ENCODE measurements at regions not wholly inside any gene's neighbourhood (a gene's known extent, or its start where the extent isn't known, plus 50 kb on each side); places are given as distances from the start of the nearest gene placed in this dataset.
A peak's percentile ranks its signal among the peaks of the same experiment; 100 is the strongest.

DNA sequence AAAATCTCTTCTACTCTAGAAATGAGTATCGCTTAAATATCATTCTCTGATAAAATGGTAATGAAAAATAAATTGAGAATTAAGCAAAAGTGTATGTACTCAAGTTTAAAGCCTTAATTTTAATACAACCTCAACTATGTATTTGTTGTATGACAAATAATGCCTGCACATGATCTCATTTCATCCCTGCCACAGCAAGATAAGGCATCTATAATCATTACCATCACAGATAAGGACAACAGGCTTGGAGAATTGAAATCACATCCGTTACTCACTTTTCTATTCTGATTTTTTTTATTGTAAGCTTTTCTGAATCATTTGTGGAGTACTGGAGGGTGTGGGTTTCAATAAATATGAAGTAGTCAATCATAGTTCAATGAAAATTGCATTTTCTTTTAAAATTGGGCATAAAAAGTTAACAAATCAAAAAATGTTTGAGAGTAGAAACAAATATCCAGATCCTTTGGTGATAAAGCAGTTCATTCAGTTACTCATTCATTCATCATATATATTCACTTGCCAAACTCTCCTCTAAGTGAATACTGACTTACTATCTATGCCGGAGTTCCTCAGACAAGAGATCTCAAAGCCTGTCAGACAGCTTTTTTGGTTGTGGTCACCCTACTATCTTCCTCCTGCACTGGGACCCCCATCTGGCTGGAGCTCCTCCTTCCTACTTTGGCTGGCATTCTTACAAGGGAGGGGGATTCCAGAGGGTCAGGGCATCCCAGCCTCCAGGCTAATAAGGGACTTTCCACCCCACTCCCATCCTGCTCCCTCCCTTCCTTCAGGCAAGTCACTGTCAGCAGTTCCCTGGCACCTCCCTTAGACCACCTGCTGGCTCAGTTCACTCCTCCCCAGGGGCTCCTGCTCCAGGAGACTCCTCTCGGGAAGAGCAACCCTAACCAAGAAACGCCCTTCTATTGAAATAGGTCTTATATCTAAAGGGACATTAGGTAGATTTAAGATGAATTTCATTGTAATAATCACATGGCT lies 118.6 kb downstream of the OGFRL1 start:
- H3K79me2 ChIP-seq (ENCODE audit: low read depth): no peaks in the 10 kb centered on the region
- H3K36me3 ChIP-seq: no peaks in the 10 kb centered on the region
- peaks cover 28% of the 10 kb centered on the region for H3K4me1 ChIP-seq
- Mint-ChIP-seq H3K27me3 (ENCODE audit: insufficient read depth, low read depth) (no peaks in the 10 kb centered on the region), H3K4me3 (no peak overlapping the region), H3K9me3 (no peaks in the 10 kb centered on the region), H3K27ac (peak overlapping the region; percentile 75), H3K36me3 (peaks cover 39% of the 10 kb centered on the region), H3K4me1 (peaks cover 70% of the 10 kb centered on the region)
- no peak overlapping the region for H3K4me3 ChIP-seq
- no peak for TF ChIP-seq EZH2phosphoT487 (IDR thresholded peaks at IDR 0.05)
- no peak for TF ChIP-seq EZH2 (IDR thresholded peaks at IDR 0.05)
- TF ChIP-seq, protein P1, sequence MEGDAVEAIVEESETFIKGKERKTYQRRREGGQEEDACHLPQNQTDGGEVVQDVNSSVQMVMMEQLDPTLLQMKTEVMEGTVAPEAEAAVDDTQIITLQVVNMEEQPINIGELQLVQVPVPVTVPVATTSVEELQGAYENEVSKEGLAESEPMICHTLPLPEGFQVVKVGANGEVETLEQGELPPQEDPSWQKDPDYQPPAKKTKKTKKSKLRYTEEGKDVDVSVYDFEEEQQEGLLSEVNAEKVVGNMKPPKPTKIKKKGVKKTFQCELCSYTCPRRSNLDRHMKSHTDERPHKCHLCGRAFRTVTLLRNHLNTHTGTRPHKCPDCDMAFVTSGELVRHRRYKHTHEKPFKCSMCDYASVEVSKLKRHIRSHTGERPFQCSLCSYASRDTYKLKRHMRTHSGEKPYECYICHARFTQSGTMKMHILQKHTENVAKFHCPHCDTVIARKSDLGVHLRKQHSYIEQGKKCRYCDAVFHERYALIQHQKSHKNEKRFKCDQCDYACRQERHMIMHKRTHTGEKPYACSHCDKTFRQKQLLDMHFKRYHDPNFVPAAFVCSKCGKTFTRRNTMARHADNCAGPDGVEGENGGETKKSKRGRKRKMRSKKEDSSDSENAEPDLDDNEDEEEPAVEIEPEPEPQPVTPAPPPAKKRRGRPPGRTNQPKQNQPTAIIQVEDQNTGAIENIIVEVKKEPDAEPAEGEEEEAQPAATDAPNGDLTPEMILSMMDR (IDR thresholded peaks at IDR 0.05): no peak
- no peaks in the 10 kb centered on the region for H3K9me3 ChIP-seq (ENCODE audit: low read depth)
- H4K20me1 ChIP-seq (ENCODE audit: low read depth): no peaks in the 10 kb centered on the region
- no peak overlapping the region for H3K4me2 ChIP-seq
- no peak overlapping the region for H2AFZ ChIP-seq (replicated peaks)
- H3K9ac ChIP-seq: no peak overlapping the region
- peak; percentile 10 for DNase-seq (ENCODE audit: low spot score)
- H3K27ac ChIP-seq: no peak overlapping the region
- H3F3A ChIP-seq (ENCODE audit: low read depth): no peaks in the 10 kb centered on the region
- H3K27me3 ChIP-seq: no peaks in the 10 kb centered on the region

DNA sequence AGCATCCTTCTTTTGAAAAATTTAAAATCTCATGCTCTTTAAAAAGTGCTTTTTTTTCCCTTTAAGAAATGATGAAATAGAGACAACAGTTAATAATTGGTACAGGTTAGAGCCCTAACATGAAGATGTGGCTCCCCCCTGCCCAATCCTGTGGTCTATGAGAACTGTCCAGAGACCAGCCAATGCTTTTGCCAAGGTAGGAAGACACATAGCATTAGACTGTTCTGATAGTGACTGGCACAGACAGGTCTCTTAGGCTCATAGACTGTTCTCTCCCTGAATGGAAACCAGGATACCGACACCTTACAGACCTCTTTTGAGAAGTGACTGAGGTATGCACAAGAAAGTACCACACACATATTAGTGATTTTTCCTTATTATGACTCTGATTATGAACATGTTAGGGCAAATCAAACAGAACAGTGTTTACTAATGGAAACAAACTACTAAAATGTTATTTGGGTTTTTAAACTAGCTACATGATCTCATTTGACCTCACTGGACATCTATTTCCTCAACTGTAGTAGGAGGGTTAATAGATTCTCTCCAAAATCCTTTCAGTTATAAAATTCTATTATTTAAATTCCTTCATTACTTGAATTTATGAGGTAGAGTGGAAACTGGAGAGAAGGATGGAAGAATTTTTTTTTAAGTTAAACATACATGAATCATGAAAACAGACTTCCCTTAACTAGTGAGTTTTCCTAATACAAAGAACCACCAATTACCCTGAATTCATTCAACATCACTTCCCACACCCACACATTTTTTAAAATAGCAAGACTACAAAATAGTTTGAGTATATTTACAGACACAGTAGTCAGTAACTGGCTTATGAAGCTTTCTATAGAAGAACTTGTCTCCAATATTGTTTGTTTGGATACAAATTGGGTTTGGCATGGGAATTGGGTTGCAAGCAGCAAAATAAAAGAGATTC lies 120.4 kb downstream of the OGFRL1 start:
- H3K27me3 ChIP-seq: no peaks in the 10 kb centered on the region
- no peak overlapping the region for H3K9ac ChIP-seq
- H2AFZ ChIP-seq (replicated peaks): no peak overlapping the region
- Mint-ChIP-seq H3K27ac (peak overlapping the region; percentile 50), H3K4me3 (no peak overlapping the region), H3K27me3 (ENCODE audit: insufficient read depth, low read depth) (no peaks in the 10 kb centered on the region), H3K9me3 (no peaks in the 10 kb centered on the region), H3K4me1 (peaks cover 69% of the 10 kb centered on the region), H3K36me3 (peaks cover 49% of the 10 kb centered on the region)
- no peak overlapping the region for H3K4me3 ChIP-seq
- TF ChIP-seq, protein P1 (IDR thresholded peaks at IDR 0.05): no peak
- TF ChIP-seq EZH2 (IDR thresholded peaks at IDR 0.05): no peak
- no peak for TF ChIP-seq EZH2phosphoT487 (IDR thresholded peaks at IDR 0.05)
- no peaks in the 10 kb centered on the region for H3K9me3 ChIP-seq (ENCODE audit: low read depth)
- H3F3A ChIP-seq (ENCODE audit: low read depth): no peaks in the 10 kb centered on the region
- DNase-seq (ENCODE audit: low spot score): no peak
- H3K4me1 ChIP-seq: peaks cover 17% of the 10 kb centered on the region
- H3K36me3 ChIP-seq: no peaks in the 10 kb centered on the region
- H3K79me2 ChIP-seq (ENCODE audit: low read depth): no peaks in the 10 kb centered on the region
- no peaks in the 10 kb centered on the region for H4K20me1 ChIP-seq (ENCODE audit: low read depth)
- no peak overlapping the region for H3K4me2 ChIP-seq
- H3K27ac ChIP-seq: no peak overlapping the region

DNA sequence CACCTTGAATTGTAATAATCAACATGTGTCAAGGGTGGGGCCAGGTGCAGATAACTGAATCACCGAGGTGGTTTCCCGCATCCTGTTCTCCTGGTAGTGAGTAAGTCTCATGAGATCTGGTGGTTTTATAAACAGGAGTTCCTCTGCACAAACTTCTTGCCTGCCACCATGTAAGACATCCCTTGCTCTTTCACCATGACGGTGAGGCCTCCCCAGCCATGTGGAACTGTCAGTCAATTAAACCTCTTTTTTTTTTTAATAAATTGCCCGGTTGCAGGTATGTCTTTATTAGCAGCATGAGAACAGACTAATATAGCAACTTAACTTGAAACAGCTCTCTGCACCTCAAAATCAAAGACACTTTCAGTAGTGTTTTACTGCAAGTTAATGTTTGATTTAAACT lies 121.6 kb downstream of the OGFRL1 start:
- H3K4me3 ChIP-seq: no peak overlapping the region
- H3K27me3 Mint-ChIP-seq (ENCODE audit: insufficient read depth, low read depth): no peaks in the 10 kb centered on the region
- TF ChIP-seq EZH2 (IDR thresholded peaks at IDR 0.05): no peak
- no peak for TF ChIP-seq EZH2phosphoT487 (IDR thresholded peaks at IDR 0.05)
- TF ChIP-seq, protein P1 (IDR thresholded peaks at IDR 0.05): no peak
- no peaks in the 10 kb centered on the region for H3K36me3 ChIP-seq
- H3K36me3 Mint-ChIP-seq: peaks cover 57% of the 10 kb centered on the region
- DNase-seq (ENCODE audit: low spot score): no peak
- H3K79me2 ChIP-seq (ENCODE audit: low read depth): no peaks in the 10 kb centered on the region
- no peak overlapping the region for H3K4me2 ChIP-seq
- H3F3A ChIP-seq (ENCODE audit: low read depth): no peaks in the 10 kb centered on the region
- H3K27me3 ChIP-seq: no peaks in the 10 kb centered on the region
- H3K4me3 Mint-ChIP-seq: no peak overlapping the region
- peaks cover 5% of the 10 kb centered on the region for H3K4me1 ChIP-seq
- H3K9me3 ChIP-seq (ENCODE audit: low read depth): no peaks in the 10 kb centered on the region
- no peak overlapping the region for H3K9ac ChIP-seq
- H3K27ac ChIP-seq: no peak overlapping the region
- H3K27ac Mint-ChIP-seq: no peak overlapping the region
- no peak overlapping the region for H2AFZ ChIP-seq (replicated peaks)
- H3K4me1 Mint-ChIP-seq: peaks cover 68% of the 10 kb centered on the region
- no peaks in the 10 kb centered on the region for H3K9me3 Mint-ChIP-seq
- H4K20me1 ChIP-seq (ENCODE audit: low read depth): no peaks in the 10 kb centered on the region

All from neural progenitor cell (in vitro differentiated cells).